HG02759 (cell line): ENCODE measurements at regions not wholly inside any gene's neighbourhood (a gene's known extent, or its start where the extent isn't known, plus 50 kb on each side); places are given as distances from the start of the nearest gene placed in this dataset.

Experiments
- ATAC-seq: cut with Tn5 transposase; IDR thresholded peaks from one replicate; pipeline ENCODE4 v1.9.1; 2021; ENCODE audit warnings: mild to moderate bottlenecking, moderate library complexity; ENCODE audit not compliant: unreplicated experiment

- no peak for ATAC-seq
These were observed 173.8 kb downstream of the ACTL7B start for GRCh38 chr9:108681851-108682590.

DNA sequence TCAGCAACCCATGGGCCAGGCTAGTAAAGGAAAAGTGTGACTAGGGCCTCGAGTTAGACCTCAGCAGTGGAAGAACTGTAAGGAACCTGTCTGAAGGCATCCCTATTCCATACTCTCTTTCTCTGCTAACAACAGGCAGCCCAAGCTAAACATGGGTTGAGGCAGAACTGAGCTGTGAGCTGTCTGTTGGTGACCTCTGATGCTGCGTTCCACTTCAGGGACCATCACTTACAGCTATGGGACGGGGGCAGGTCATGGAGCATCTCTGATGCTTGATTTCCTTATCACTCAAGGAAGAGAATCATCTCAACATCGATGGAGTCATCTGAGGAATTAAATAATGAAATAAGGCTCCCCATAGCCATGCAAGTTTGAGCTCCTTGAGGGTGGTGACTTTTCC is 174.8 kb downstream of the ACTL7B start:
- ATAC-seq = no peak

- ATAC-seq = no peak
These were observed 178.0 kb downstream of the ACTL7B start for GRCh38 chr9:108677776-108678175.

GRCh38 chr9:108676355-108676754 is 179.4 kb downstream of the ACTL7B start:
- ATAC-seq = no peak

DNA sequence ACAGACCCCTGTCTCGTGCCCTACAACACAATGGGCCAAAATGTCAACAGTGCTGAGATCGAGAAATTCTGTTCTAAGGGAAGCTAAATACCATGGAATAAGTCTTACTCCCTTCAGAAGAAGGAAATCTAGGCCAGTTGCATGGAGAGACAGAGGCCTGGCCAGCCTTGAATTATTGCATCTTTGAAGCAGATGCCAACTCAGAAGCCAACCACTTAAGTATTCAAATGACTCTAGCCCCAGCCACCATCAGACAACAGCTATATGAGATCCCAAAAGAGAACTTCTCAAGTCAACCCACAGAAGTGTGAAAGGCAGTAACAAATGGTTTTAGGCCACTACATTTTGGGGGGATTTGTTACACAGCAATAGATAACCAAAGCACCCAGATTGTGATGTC is 180.1 kb downstream of the ACTL7B start:
- no peak for ATAC-seq

DNA sequence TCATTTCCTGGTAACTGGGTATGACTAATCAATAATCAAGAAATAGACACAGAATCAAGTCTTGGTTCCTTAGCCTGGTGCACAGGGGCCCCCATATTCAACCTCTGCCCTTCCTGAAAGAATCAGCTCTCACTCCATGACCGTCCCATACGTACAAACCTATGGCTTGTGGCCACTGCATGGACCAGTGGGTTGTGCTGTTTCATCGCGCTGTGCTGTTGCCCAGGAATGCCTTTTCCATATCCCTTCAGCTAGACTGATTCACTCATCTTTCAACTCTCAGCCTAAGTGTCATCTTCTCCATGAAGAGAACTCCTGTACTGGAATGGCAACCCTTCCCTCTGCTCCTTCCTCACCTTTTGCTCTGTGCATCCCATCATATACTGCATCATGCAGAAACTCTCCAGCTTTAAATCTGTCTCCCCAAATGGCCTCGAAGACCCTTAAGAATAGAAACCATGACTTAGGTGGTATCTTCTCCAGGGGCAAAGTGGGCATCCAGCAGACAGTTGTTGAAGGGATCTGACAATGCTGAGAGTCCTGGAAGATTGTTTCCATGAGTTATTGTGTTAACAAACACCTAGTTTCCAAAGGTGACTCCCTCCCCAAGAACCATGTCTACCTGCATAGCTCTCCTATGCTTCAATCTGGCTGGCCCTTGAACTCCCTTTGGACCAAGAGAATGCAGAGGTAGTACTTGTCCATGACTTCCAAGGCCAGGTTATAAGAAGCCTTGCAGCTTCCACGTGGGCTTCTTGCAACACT is 180.8 kb downstream of the ACTL7B start:
- ATAC-seq = no peak

DNA sequence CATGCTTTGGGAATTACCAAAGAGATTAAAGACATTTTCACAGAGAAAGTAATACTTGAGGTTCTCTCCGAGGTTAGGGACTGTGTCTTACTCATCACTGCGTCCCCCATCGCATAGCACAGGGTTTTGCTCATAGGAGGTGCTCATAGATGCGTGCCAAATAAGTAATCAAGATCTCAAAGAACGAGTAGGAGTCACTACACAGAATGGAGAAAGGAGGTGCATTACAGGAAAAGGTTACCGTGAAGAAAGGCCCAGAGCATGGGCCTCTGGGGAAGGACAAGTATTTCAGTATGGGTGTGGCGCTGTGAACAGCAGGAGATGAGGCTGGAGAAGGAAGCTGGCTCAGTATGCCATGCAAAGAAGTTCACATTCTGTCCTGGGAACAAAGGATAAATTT is 182.4 kb downstream of the ACTL7B start:
- no peak for ATAC-seq

- ATAC-seq = no peak
These were observed 183.2 kb downstream of the ACTL7B start for GRCh38 chr9:108672475-108673190.

DNA sequence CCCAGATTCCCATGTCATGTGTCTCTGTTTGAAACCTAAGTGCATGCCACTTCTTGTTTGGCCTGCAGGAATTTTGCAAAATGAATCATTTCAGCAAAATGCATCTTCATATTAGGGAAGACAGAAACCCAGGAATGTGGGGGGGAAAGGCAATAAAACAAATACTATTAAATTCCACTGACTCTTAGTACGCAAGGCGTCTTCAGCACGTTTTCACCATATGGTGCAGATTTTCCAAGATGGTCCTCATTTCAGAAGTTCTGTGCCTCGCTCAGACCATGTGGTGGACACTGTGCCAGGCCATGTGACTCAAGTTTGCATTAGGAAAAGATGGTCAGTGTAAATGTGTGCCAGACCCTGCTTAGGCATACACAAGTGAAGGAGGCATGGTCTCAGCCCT is 184.0 kb downstream of the ACTL7B start:
- no peak for ATAC-seq

DNA sequence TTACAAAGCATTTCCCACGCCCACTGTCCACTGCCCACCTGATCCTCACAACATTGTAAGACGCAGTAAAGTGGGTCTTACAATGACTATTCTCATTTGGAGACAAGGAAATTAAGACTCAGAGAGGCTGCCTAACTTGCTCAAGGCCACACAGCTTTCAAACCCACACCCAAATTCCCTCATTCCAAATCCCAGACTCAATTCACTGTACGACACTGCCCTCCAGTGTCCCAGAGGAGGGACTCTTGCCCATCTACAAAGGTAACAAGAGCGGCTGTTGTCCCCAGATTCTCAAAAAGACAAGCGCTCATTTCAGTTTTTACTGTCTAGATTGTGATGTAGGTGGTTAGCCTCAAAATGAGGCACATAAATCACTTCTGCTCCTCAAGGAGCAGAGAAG is 184.6 kb downstream of the ACTL7B start:
- no peak for ATAC-seq

DNA sequence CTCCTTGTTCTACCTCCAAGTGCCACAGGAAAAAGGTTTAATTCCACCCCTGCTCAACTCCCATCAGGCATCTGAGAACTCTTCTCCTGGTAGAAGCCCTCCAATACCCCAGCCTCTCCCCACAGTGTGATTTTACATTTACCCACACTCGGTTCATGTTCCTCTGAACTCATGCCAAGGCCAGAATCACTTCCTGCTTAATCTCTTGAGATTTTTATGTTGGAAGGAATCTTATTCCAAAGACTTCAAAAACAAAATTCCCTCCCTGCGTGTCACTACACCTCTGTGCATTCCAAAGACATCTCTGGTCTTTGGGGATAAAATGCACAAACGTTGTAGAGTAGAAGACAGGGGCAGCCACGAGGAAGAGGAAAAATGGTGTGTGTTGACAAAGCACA is 186.8 kb downstream of the ACTL7B start:
- ATAC-seq = no peak

DNA sequence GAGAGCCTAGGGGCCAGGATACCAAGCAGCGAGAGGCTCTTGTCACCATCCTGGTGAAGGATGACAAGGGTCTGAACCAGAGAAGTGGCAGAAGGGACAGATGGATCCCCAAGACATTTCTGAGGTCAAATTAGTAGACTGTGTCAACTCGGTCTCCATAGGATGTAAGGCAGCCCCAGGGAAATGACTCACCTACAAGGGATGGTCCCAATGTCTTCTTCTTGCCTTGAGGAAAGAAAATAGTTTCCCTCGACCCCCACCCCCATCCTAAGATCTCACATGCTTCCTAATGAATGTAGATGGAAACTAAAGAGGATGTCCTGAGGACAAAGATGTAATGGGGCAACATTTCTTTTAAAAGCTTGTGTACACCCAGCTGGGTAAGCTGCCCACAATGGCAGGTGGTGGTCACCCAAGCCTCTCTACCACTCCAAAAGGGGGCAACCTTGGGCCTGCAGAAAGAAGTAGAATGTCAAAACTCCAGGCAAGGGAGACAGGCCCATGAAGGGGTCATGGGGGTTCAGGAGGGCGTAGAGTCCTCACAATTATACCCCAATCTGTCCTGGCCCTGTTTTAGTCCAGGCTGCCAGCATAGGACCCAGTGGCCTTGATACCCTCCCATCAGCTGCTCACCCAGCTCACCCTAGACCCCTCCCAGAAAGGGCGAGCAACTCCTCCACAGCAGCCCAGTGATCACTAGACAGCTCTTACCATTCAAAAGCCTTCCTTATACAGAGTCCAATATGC is 187.4 kb downstream of the ACTL7B start:
- ATAC-seq = no peak

DNA sequence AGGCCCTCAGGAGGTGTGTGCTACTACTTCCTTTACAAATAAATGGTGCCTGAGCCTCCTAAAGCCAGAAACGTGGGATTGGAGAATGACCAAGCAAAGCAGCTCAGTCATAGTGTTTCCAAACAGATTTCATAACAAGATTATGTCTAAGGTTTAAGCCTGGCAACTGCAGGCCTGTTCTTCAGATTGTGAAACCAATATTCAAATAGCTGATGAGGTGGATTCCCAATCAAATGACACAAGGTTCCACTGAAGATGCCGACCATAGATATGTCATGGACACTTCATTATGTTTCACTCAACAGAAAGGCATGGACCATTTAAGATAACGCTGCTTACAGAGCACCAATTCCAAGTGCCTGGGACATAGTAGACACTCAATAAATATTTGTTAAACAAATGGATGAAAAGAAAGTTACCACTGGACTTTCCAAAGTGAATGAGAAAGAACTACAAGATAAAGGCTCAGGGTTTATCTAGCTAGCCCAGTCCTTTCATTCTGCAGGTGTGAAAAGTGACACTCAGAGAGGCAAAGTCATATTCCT is 189.5 kb downstream of the ACTL7B start:
- ATAC-seq = no peak

- ATAC-seq = no peak
These were observed 190.1 kb downstream of the ACTL7B start for GRCh38 chr9:108665521-108666239.

DNA sequence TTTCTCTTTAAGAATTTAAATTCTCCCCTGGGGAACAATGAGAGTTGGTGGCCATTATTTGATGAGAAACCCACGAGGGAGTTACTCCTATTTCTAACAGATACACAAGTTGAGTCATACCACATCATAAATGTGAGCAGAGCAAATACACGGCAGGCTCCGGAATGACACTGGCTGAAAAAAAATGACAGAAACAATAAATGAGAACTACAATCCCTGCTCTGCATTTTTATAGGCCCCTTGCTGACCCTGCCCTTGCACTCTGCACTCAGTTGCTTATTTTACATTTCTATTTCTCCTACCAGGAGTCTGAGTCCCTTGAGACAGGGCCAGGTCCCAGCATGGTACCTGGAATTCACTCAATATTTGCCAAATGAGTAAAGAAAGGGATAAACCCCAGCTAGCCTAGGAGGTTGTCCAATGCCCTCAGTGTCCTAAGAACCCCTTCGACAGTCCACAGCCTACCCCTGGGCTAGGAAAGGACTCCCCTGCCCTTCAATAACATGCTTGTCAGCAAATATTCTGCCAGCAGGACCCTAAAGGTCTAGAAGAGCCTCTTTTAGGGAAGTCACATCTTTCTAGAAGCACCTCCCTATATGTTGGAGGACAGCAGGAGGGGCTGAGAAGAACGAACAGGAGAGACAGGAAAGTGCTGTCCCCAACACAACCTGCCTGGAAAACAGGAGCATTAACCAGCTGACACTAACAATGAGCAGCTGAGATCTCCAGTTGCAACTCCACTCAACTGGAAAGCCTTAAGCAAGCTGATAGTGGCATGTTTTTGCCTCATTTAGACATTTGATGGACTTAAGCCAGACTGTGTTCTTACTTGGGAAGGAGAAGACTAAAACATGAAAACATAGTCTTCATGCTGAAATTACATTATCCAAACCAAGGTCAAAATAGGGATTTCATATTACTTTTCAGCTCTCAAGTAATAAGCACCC is 191.2 kb downstream of the ACTL7B start:
- ATAC-seq = no peak

DNA sequence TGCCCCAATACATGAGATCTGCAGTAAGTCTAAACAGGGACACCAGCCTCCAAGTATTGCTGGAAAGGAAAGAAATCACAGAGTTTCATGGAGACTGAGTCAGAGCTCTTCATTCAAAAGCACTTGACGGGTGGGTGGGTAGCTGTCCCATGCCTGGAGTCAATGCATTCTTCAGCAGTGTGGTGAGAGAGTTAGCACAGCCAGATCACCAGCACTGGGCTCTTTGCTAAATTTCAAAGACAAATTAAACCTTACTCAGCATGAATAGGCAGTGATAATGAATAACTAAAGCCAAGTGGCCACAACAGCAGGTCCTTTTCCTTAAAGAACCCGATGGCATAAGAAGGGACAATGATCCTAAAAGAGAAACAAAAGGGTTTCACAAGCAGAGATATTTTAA is 192.4 kb downstream of the ACTL7B start:
- no peak for ATAC-seq

DNA sequence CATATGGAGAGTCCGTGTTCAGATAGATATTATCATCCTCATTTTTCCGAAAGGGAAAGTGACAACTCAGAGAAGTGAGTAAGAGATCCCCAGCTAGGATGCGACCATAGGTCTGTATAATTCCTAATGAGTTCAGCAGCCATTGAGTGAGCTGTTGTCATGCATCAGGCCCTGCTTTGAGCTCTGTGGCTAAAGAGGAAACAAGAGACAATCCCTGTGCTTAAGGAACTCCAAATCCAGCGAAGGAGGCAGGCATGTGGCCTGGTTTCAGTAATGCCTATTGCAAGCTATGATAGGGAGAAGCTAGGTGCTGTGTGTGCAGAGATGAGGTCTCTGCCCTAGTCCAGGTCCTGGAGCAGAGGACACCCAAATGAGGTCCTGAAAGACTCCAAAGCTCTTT is 192.8 kb downstream of the ACTL7B start:
- ATAC-seq = no peak

DNA sequence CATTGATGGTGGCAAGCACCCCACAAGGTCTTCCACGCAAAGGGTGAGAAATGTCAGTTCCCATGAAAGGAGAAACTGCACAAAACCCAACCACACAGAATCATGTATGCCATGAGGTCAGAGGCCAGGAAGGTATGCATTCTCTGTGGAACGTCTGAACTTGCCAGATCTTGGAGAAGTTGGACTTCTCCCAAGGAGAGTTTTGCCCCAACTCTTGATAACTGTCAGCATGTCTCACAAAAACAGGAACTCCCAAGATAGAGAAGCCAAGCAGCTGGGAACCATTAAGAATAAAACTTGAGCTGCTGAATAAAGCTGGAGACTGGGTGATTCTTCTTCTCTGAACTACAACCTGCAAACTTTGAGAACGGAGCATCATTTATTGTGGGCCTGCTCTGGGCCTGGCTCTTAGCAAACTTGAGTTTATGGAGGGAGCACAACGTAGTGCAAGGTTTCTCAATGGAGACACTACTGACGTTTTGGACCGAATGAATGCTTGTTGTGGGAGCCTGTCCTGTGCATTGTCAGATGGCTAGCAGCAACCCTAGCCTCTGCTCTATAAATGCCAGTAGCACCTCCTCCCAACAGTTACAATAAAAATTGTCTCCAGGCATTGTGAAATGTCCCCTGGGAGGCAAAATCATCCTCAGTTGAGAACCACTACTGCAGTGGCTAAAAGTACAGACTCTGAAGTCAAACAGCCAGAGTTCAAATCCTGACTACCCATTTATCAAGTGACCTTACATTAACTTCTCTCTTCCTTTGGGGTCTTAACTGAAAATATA is 193.5 kb downstream of the ACTL7B start:
- no peak for ATAC-seq
